NB4 (cell line): ENCODE measurements at regions not wholly inside any gene's neighbourhood (a gene's known extent, or its start where the extent isn't known, plus 50 kb on each side); places are given as distances from the start of the nearest gene placed in this dataset.

ENCODE experiments used
- MYC ChIP-seq: IDR thresholded peaks from 2 replicates; pipeline ENCODE4 v1.6.1; 2011; ENCODE audit warnings: low read depth, low read length
- POLR2A ChIP-seq: IDR thresholded peaks from 2 replicates; pipeline ENCODE4 v1.6.1; 2011; ENCODE audit warnings: mild to moderate bottlenecking; ENCODE audit not compliant: insufficient read length; ENCODE audit errors: extremely low read depth
- TF ChIP-seq, protein P1 (sequence below): IDR thresholded peaks from one replicate; pipeline ENCODE4 v1.5.1; 2012; ENCODE audit warnings: low read depth, low read length
- TF ChIP-seq, protein P2 (sequence below): IDR thresholded peaks from 2 replicates; pipeline ENCODE4 v1.6.1; 2011; ENCODE audit warnings: low read depth, low read length

DNA sequence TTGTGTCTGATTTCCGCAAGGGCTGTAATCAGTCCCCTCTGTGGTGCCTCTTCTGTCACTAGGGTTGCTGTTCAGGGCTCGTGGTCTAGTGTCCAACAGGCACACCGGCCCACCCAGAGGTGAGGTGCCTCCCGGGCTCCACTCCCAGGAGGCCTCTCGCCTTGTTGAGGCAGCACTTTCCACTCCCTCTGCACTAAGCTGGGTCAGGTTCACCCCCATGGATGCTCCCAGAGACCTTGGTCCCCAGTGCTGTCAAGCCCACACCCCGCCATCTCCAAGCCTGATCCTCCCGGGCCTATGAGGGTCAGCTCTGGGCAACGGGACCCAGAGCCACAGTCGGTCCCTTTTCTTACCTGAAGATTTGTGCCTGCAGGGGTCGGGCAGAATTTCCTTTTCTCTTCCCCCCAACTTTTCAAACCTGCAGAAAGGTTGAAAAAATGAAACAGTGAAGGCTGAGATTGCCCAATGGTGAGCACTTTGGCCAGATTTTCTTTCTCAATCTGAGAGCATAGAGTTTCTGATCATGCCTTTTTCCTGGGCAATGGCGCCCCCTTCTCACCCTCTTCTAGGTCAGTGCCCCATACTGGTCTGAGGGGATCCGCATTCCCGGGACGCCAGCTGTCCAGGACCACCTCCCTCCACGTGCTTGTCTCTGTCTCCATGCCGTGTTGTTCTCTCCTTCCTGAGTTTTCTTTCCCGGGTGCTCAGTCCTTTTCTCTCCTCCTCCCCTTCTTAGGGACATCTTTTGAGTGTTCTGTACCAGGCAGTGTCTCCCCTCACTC lies 148.0 kb downstream of the ASB1 start:
- TF ChIP-seq, protein P1, sequence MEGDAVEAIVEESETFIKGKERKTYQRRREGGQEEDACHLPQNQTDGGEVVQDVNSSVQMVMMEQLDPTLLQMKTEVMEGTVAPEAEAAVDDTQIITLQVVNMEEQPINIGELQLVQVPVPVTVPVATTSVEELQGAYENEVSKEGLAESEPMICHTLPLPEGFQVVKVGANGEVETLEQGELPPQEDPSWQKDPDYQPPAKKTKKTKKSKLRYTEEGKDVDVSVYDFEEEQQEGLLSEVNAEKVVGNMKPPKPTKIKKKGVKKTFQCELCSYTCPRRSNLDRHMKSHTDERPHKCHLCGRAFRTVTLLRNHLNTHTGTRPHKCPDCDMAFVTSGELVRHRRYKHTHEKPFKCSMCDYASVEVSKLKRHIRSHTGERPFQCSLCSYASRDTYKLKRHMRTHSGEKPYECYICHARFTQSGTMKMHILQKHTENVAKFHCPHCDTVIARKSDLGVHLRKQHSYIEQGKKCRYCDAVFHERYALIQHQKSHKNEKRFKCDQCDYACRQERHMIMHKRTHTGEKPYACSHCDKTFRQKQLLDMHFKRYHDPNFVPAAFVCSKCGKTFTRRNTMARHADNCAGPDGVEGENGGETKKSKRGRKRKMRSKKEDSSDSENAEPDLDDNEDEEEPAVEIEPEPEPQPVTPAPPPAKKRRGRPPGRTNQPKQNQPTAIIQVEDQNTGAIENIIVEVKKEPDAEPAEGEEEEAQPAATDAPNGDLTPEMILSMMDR = peak; percentile 1
- TF ChIP-seq POLR2A (no peak), MYC (no peak)
- TF ChIP-seq, protein P2, sequence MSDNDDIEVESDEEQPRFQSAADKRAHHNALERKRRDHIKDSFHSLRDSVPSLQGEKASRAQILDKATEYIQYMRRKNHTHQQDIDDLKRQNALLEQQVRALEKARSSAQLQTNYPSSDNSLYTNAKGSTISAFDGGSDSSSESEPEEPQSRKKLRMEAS = no peak
